Coronary artery (tissue), 2 donors: ENCODE measurements at regions not wholly inside any gene's neighbourhood (a gene's known extent, or its start where the extent isn't known, plus 50 kb on each side); places are given as distances from the start of the nearest gene placed in this dataset.

Source experiments
- DNase-seq: peaks from one replicate; pipeline ENCODE4 v3.0.0-alpha.2; 2017; ENCODE audit warnings: low spot score
- H3K27ac ChIP-seq, 2 donors: fragments of 200-600 bp; sonication (generic); one replicate each; pipeline ENCODE4 v1.5.1; 2016 to 2019
- H3K4me3 ChIP-seq: fragments of 200-600 bp; sonication (generic); 2 replicates; pipeline ENCODE4 v1.5.1; 2016; ENCODE audit warnings: mild to moderate bottlenecking, moderate library complexity
- TF ChIP-seq, protein P1 (sequence below): fragments of 200-600 bp; sonication (generic); IDR thresholded peaks from one replicate; pipeline ENCODE4 v1.5.1; 2019; ENCODE audit warnings: antibody characterized with exemption

DNA sequence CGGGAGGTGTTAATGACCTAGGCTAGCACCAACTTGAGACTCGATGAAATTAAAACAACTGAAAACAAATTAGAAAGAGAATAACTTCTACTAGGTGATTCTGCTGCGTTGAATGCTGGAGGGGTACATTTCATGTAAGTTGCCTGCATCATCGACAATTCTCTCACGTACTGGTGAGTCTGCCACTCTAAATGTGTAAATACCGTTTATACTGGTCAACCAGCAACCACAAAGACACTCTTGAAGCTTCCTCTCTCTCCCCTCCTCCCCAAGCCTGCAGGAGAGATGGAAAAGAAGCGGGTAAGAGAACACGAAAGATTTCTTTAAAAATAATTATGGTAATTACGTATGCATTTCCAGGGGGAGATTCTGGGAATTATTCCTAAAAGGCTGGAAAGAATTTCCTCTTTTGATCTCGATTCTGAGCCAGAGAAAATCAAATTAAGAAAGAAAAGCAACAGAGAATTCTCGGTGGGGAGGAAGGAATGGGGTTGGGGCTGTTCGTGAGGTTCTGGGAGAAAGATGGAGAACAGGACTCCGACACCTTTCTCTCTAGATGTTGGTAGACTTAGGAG, 68.6 kb upstream of the MRTFB start:
- H3K4me3 ChIP-seq: peak overlapping the region; percentile 55
- peak; percentile 5 for DNase-seq
- peak overlapping the region; percentile 56 to 85 for H3K27ac ChIP-seq
- TF ChIP-seq, protein P1, sequence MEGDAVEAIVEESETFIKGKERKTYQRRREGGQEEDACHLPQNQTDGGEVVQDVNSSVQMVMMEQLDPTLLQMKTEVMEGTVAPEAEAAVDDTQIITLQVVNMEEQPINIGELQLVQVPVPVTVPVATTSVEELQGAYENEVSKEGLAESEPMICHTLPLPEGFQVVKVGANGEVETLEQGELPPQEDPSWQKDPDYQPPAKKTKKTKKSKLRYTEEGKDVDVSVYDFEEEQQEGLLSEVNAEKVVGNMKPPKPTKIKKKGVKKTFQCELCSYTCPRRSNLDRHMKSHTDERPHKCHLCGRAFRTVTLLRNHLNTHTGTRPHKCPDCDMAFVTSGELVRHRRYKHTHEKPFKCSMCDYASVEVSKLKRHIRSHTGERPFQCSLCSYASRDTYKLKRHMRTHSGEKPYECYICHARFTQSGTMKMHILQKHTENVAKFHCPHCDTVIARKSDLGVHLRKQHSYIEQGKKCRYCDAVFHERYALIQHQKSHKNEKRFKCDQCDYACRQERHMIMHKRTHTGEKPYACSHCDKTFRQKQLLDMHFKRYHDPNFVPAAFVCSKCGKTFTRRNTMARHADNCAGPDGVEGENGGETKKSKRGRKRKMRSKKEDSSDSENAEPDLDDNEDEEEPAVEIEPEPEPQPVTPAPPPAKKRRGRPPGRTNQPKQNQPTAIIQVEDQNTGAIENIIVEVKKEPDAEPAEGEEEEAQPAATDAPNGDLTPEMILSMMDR: no peak

DNA sequence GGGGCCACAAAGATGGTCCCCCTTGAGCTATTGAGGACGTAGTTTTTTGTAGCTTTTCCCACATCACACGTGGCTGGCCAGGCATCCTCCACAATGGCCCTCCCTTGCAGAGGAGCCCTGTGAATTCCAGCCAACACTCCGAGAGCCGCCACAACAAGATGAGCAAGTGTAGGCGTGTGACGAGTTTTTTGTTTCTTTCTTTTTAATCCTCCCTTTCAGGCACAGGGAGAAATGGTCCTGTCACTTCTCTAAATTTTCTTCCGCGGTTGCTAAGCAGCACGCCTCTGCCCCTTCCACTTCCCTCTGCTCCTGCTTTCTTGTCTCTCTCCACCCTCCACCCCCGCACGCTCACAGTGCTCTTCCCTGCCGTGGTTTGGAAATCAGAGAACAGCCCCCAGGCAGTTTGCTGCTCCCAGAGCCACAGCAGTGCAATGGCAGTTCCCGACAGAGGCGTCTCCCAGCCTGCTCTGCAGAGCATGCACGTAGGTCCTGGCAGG, 68.0 kb upstream of the MRTFB start:
- TF ChIP-seq, protein P1: peak; percentile 25
- DNase-seq: peak; percentile 76
- H3K4me3 ChIP-seq: peak overlapping the region; percentile 55
- H3K27ac ChIP-seq: peak overlapping the region; percentile 56 to 85

DNA sequence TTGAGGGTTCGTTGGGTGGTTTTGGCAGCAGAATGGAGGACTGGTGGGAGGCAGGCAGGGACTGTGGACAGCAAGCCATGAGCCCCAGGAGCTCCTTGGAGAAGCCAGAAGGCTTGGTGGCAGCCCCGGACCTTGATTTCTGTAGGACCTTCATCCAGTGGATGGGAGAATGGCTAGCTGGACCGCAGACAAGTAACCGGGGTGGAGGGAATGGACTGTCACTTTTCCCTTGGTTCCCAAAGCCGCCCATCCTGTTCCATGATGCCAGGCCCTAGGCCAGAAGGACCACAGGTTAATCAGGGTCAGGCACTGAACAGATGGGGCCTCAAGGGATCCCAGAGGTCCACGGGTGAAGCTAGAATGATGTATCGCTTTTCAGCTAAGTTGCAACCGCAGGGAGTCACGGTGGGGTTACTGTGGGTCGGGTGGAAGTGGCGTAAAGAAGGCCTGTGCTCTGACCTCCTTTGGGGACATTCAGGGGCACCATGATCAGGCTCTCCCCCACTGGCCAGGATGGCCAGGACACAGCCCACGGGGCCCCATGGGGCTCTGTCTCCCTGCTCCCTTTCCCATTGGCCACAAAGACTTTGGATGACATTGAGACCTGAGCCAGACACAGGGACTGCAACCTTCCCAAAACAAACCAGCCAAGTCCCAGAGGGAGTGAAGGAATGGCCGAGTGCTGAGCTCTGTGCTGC, 66.9 kb upstream of the MRTFB start:
- TF ChIP-seq, protein P1: no peak
- Histone ChIP-seq H3K4me3 (no peak overlapping the region), H3K27ac (peak overlapping the region; percentile 25 to 85)
- DNase-seq: peak; percentile 82

DNA sequence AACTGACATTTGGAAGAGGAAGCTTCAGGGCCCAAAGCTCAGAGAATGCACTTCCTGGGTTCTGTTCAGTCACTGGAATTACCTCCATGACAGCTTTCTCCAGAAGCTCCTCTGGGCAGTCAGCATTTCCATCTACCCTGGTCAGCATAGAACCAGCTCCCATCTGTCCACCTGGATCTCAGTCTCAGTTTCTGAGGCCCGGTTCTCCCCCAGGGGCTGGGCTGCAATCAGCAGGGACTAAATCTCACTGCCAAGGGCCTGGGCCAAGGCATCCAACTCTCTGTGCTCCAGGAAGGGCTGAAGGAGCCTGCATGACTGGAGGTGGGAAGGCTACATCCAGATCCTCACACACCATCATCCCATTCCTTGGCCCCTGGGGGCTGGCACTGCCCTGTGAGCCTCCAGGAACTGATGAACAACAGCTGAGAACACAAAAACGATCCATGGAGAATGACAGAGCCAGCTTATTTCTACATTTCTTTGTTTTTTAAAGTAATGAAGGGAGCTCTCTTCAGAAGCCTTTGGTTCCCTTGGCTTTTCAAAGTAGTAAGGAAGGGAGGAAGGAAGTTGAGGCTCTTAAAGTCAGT, 66.3 kb upstream of the MRTFB start:
- Histone ChIP-seq H3K27ac (peak overlapping the region; percentile 25 to 85), H3K4me3 (no peak overlapping the region)
- TF ChIP-seq, protein P1: no peak
- no peak for DNase-seq

DNA sequence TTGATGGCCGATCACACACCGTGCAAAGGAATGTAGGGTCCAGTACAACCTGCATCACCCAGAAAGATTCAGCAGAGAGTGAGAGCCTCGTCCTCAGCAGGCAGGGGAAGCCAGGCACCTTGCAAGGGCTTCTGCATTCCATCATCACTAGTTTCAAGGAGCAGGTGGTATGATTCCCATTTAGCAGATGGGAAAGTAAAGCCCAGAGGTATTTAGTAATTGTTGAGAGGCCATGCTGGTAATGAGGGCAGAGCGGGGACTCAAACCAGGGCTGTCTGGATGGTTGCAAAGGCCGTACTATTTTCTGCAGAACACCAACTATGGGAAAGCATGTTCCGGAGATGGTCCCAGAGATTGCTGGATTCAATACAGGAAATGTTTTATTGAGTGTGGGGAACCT, 65.8 kb upstream of the MRTFB start:
- Histone ChIP-seq H3K27ac (peak overlapping the region; percentile 25 to 85), H3K4me3 (no peak overlapping the region)

DNA sequence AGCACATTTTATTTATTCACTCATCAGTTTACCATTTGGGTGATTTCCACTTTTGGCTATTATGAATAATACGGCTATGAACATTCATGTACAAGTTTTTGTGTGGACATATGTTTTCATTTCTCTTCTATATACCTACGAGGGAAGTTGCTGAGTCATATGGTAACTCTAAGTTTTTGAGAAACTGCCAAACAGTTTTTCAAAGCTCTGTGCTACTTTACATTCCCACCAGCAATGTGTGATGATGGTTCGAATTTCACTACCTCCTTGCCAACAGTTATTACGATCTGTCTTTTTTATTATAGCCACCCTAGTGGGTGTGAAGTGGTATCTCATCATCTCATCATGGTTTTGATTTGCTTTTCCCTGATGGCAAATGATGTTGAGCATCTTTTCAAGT, 63.7 kb upstream of the MRTFB start:
- Histone ChIP-seq H3K4me3 (no peak overlapping the region), H3K27ac (no peak overlapping the region)
- TF ChIP-seq, protein P1: no peak
- DNase-seq: no peak

More for the DNA sequence above, 65.8 kb upstream of the MRTFB start:
- TF ChIP-seq, protein P1: no peak
- DNase-seq: peak; percentile 31
